ENCODE measurements at regions not wholly inside any gene's neighbourhood (a gene's known extent, or its start where the extent isn't known, plus 50 kb on each side); places are given as distances from the start of the nearest gene placed in this dataset.

DNA sequence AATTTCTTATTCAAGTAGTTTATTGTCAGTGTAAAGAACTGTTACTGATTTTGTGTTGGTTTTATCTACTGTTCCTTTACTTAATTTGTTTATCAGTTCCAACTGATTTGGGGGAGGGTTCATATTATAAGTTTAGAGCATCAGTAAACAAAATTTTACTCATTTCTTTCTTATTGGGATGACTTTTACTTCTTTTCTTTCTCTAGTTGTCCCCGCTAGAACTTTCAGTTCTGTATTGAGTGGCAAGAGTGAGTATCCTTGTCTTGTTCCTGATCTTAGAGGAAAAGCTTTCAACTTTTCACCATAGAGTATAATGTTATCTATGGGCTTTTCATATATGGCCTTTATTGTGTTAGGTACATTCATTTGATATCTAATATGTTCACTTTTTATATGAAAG, 584.1 kb downstream of the LRFN5 start:
- TF ChIP-seq, protein P1, sequence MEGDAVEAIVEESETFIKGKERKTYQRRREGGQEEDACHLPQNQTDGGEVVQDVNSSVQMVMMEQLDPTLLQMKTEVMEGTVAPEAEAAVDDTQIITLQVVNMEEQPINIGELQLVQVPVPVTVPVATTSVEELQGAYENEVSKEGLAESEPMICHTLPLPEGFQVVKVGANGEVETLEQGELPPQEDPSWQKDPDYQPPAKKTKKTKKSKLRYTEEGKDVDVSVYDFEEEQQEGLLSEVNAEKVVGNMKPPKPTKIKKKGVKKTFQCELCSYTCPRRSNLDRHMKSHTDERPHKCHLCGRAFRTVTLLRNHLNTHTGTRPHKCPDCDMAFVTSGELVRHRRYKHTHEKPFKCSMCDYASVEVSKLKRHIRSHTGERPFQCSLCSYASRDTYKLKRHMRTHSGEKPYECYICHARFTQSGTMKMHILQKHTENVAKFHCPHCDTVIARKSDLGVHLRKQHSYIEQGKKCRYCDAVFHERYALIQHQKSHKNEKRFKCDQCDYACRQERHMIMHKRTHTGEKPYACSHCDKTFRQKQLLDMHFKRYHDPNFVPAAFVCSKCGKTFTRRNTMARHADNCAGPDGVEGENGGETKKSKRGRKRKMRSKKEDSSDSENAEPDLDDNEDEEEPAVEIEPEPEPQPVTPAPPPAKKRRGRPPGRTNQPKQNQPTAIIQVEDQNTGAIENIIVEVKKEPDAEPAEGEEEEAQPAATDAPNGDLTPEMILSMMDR (IDR thresholded peaks at IDR 0.05): no peak
- no peak for TF ChIP-seq POLR2A (IDR thresholded peaks at IDR 0.05)
